Transverse colon (tissue), 4 donors: ENCODE measurements at regions not wholly inside any gene's neighbourhood (a gene's known extent, or its start where the extent isn't known, plus 50 kb on each side); places are given as distances from the start of the nearest gene placed in this dataset.
A peak's percentile ranks its signal among the peaks of the same experiment; 100 is the strongest.

Source experiments
- DNase-seq: peaks from one replicate; pipeline ENCODE4 v3.0.0-alpha.2; 2019
- H3K27ac ChIP-seq, 4 donors: fragments of 200-600 bp; sonication (generic); 2 replicates each; pipeline ENCODE4 v1.5.1; 2016 to 2018; ENCODE audit warnings: inconsistent platforms in 4 of 4
- H3K27me3 ChIP-seq: fragments of 200-600 bp; sonication (generic); 2 replicates; pipeline ENCODE4 v1.5.1; 2017; ENCODE audit warnings: inconsistent platforms
- H3K36me3 ChIP-seq, 4 donors: fragments of 200-600 bp; sonication (generic); 2 replicates each; pipeline ENCODE4 v1.5.1; 2017 to 2019; ENCODE audit warnings: inconsistent platforms in 4 of 4
- H3K4me1 ChIP-seq, 4 donors: fragments of 200-600 bp; sonication (generic); 2 replicates each; pipeline ENCODE4 v1.5.1; 2017 to 2020; ENCODE audit warnings: inconsistent platforms in 4 of 4
- H3K4me3 ChIP-seq, 4 donors: fragments of 200-600 bp; sonication (generic); 1 replicate in 1 of 4; 2 replicates in 3 of 4; pipeline versions ENCODE4 v1.5.1 to v1.6.1; 2017 to 2019; ENCODE audit warnings: inconsistent platforms in 4 of 4
- H3K9me3 ChIP-seq, 2 donors: fragments of 200-600 bp; sonication (generic); 2 replicates each; pipeline ENCODE4 v1.5.1; 2017 to 2019; ENCODE audit warnings: inconsistent platforms in 2 of 2
- CTCF ChIP-seq, 5 experiments: fragments of 200-600 bp in 3 of 5; fragments of 450-650 bp in 2 of 5; sonication (generic) in 3 of 5; IDR thresholded peaks; 1 replicate in 2 of 5; 2 replicates in 3 of 5; pipeline ENCODE4 v1.5.1; 2016 to 2017; ENCODE audit warnings: antibody characterized with exemption in 5 of 5, inconsistent platforms in 3 of 5, mild to moderate bottlenecking in 2 of 5, moderate library complexity in 1 of 5
- EP300 ChIP-seq: sonication (generic); formaldehyde crosslinking; IDR thresholded peaks from one replicate; pipeline ENCODE4 v1.6.1; 2017; ENCODE audit warnings: antibody characterized with exemption, low read depth
- POLR2A ChIP-seq: fragments of 450-650 bp; IDR thresholded peaks from one replicate; pipeline ENCODE4 v1.6.1; 2016; ENCODE audit warnings: antibody characterized with exemption, mild to moderate bottlenecking, moderate library complexity
- POLR2AphosphoS5 ChIP-seq, 3 donors: sonication (generic); formaldehyde crosslinking; IDR thresholded peaks; one replicate each; pipeline ENCODE4 v1.6.1; 2016; ENCODE audit warnings: antibody characterized with exemption in 3 of 3
- WGBS, 2 donors: methylation state at CpG; one replicate each; pipeline ENCODE4 v1.1.5; 2018; ENCODE audit warnings: low coverage in 1 of 2; 5-methylcytosine and 5-hydroxymethylcytosine counted together
- in situ Hi-C, 4 donors: fragments of 200-750 bp; cut with MboI; loops; one replicate each; pipeline versions ENCODE4 v1.15.0 to v1.15.1; 2017; ENCODE audit warnings: low sequenced_read_pairs in 3 of 4, low pct_ligation_motif_present in 1 of 4, low pct_unique_long_range_greater_than_20kb in 1 of 4
- intact Hi-C: fragments of 100-400 bp; cut with DNase I; formaldehyde crosslinking; loops from one replicate; pipeline ENCODE4 v1.15.1; 2023; ENCODE audit warnings: low total_unique reads

DNA sequence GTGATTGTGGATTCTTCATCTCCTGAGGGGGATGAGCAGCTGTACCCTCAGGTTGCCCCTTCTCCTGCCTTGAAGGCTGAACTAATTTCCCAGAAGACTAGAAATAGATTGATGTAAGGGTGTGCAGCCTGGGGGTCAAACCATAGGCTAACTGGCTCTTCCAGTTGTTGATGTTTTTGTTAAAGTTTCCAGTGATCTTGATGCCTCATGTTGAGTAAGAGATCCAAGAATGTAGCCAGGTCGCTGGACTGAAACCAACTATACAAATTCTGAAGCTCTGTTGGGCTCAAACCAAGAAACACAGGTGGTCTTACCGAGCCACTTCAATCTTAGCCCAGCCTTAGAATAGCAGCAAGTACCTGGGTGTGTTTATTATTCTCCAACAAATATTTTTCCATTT lies 391.8 kb downstream of the KLF5 start:
- Histone ChIP-seq H3K9me3 (no peaks in the 10 kb centered on the region), H3K4me1 (peaks cover 0 to 17% (median 4%) of the 10 kb centered on the region in 4 donors), H3K36me3 (no peaks in the 10 kb centered on the region), H3K27ac (peak overlapping the region in 3 of 4 donors; percentile 60 to 80 (median 61)), H3K27me3 (no peaks in the 10 kb centered on the region), H3K4me3 (no peak overlapping the region)
- no peak for DNase-seq
- no peak for TF ChIP-seq EP300
- no peak for TF ChIP-seq POLR2AphosphoS5 (IDR thresholded peaks at IDR 0.05)
- TF ChIP-seq POLR2A = no peak
- no peak for TF ChIP-seq CTCF (IDR thresholded peaks at IDR 0.05)
- 30 to 43% methylated on average over 2 of the region's 2 CpGs for WGBS, 2 donors
- in situ Hi-C loops = loop anchor here in 1 of 4 donors (25.0 kb wide), 1 partner anchor 388 kb away; the partner anchor contains the start of gene KLF5
- intact Hi-C loops = no loop called here

DNA sequence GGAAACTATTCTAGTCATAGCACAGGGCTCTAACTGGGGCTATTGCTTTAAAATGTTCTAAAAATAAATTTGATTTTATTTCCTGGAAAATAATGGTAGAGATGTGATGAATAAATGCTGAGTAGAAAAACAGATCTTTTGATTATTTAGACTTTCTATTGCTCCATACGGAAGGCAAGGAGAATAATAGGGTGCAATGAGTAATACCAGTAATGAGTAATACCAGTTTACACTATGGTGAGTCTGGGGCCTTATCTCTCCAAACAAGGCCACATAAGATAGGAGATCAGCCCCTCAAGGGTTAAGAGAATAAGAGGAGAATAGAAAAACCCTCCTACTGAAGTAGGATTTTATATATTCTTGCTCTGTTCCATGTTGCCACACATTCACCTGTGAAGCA lies 390.4 kb downstream of the KLF5 start:
- no peak overlapping the region for H3K27ac ChIP-seq
- H3K4me1 ChIP-seq = peaks cover 0 to 17% (median 4%) of the 10 kb centered on the region in 4 donors
- peaks cover 0 to 10% of the 10 kb centered on the region in 2 donors for H3K9me3 ChIP-seq
- 72 to 80% methylated on average over 1 of the region's 1 CpG for WGBS, 2 donors
- intact Hi-C loops (no loop called here), in situ Hi-C loops (no loop called here)
- no peak overlapping the region for H3K4me3 ChIP-seq
- TF ChIP-seq CTCF (IDR thresholded peaks at IDR 0.05) (no peak), EP300 (no peak), POLR2AphosphoS5 (IDR thresholded peaks at IDR 0.05) (no peak), POLR2A (no peak)
- DNase-seq = no peak
- H3K36me3 ChIP-seq = no peaks in the 10 kb centered on the region
- H3K27me3 ChIP-seq = no peaks in the 10 kb centered on the region

GRCh38 chr13:73440296-73440895 lies 381.6 kb downstream of the KLF5 start:
- Histone ChIP-seq H3K4me1 (no peaks in the 10 kb centered on the region), H3K9me3 (peaks cover 51 to 53% of the 10 kb centered on the region in 2 donors), H3K36me3 (no peaks in the 10 kb centered on the region), H3K4me3 (no peak overlapping the region), H3K27ac (no peak overlapping the region), H3K27me3 (no peaks in the 10 kb centered on the region)
- 87 to 92% methylated on average over 2 to 3 of the region's 3 CpGs for WGBS, 2 donors
- in situ Hi-C loops (no loop called here), intact Hi-C loops (no loop called here)
- TF ChIP-seq POLR2AphosphoS5 (IDR thresholded peaks at IDR 0.05) = no peak
- no peak for TF ChIP-seq CTCF (IDR thresholded peaks at IDR 0.05)
- TF ChIP-seq POLR2A = no peak
- TF ChIP-seq EP300 = no peak
- DNase-seq = no peak

DNA sequence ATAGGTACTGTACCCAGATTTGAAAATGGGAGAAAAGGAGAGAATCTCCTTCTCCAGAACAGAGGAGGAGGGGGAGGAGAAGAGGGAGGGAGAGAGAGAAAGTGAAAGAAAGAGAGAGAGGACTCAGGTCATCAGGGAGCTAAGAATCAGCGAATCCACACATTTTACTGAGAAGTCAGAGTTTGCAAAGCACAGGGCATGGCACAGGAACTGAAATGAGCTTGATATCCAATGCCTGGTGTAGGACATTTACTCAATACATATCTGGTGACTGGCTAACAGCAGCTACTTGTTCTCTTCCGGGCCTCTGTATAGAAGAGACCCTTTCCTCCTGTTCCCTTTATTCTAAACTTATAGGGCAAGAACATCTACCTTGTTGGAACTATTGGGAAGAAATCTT lies 375.1 kb downstream of the KLF5 start:
- no peak for TF ChIP-seq CTCF (IDR thresholded peaks at IDR 0.05)
- TF ChIP-seq EP300 = no peak
- in situ Hi-C loops = no loop called here
- H3K9me3 ChIP-seq = peaks cover 3 to 8% of the 10 kb centered on the region in 2 donors
- H3K27ac ChIP-seq = peak overlapping the region in 1 of 4 donors; percentile 19
- DNase-seq = no peak
- H3K4me1 ChIP-seq = peaks cover 0 to 3% (median 0%) of the 10 kb centered on the region in 4 donors
- intact Hi-C loops = no loop called here
- H3K27me3 ChIP-seq = no peaks in the 10 kb centered on the region
- no peak overlapping the region for H3K4me3 ChIP-seq
- no peaks in the 10 kb centered on the region for H3K36me3 ChIP-seq
- 83 to 100% methylated on average over 1 to 2 of the region's 2 CpGs for WGBS, 2 donors
